Hepatocyte (in vitro differentiated cells): ENCODE measurements at regions not wholly inside any gene's neighbourhood (a gene's known extent, or its start where the extent isn't known, plus 50 kb on each side); places are given as distances from the start of the nearest gene placed in this dataset.

Experiments used
- CTCF ChIP-seq: fragments of 200-600 bp; sonication (generic); IDR thresholded peaks from 2 replicates; pipeline ENCODE4 v1.5.1; 2016; ENCODE audit warnings: antibody characterized with exemption, mild to moderate bottlenecking; ENCODE audit not compliant: poor library complexity
- EZH2 ChIP-seq: fragments of 200-600 bp; sonication (generic); IDR thresholded peaks from 2 replicates; pipeline ENCODE4 v1.6.1; 2016; ENCODE audit warnings: antibody characterized with exemption, mild to moderate bottlenecking, borderline replicate concordance

GRCh38 chr17:27158382-27158781 is 135.5 kb upstream of the WSB1 start:
- TF ChIP-seq EZH2 = no peak
- TF ChIP-seq CTCF = no peak
